ENCODE measurements at regions not wholly inside any gene's neighbourhood (a gene's known extent, or its start where the extent isn't known, plus 50 kb on each side); places are given as distances from the start of the nearest gene placed in this dataset.

- peak in 2 of 4 donors; percentile 78 to 92 for DNase-seq
Observed at GRCh38 chr12:108394196-108394595, 55.1 kb upstream of the CMKLR1 start.

GRCh38 chr12:108392284-108392683, 53.2 kb upstream of the CMKLR1 start:
- Histone ChIP-seq H3K36me3 (no peaks in the 10 kb centered on the region), H3K27ac (no peak overlapping the region), H3K27me3 (peaks cover 0 to 8% of the 10 kb centered on the region in 2 donors), H3K4me1 (no peaks in the 10 kb centered on the region), H3K9me3 (no peaks in the 10 kb centered on the region), H3K4me3 (no peak overlapping the region)
- TF ChIP-seq CTCF (IDR thresholded peaks at IDR 0.05), result no peak
- ATAC-seq (no peak), DNase-seq (no peak)
- intact Hi-C loops (cut with DNase I), result no loop called here

More at GRCh38 chr12:108394196-108394595, 55.1 kb upstream of the CMKLR1 start:
- Histone ChIP-seq H3K9me3 (no peaks in the 10 kb centered on the region), H3K4me3 (no peak overlapping the region), H3K27ac (no peak overlapping the region), H3K4me1 (no peaks in the 10 kb centered on the region), H3K27me3 (peaks cover 0 to 8% of the 10 kb centered on the region in 2 donors), H3K36me3 (no peaks in the 10 kb centered on the region)
- intact Hi-C loops (cut with DNase I), result no loop called here
- no peak for TF ChIP-seq CTCF (IDR thresholded peaks at IDR 0.05)
- peak; percentile 49 for ATAC-seq

- Histone ChIP-seq H3K27me3 (peaks cover 0 to 8% of the 10 kb centered on the region in 2 donors), H3K4me3 (no peak overlapping the region), H3K36me3 (no peaks in the 10 kb centered on the region), H3K4me1 (no peaks in the 10 kb centered on the region), H3K9me3 (no peaks in the 10 kb centered on the region), H3K27ac (no peak overlapping the region)
- intact Hi-C loops (cut with DNase I), result no loop called here
- DNase-seq (no peak), ATAC-seq (no peak)
- no peak for TF ChIP-seq CTCF (IDR thresholded peaks at IDR 0.05)
Observed at GRCh38 chr12:108390495-108391203, 51.5 kb upstream of the CMKLR1 start.

GRCh38 chr12:108389544-108389943, 50.4 kb upstream of the CMKLR1 start:
- TF ChIP-seq CTCF (IDR thresholded peaks at IDR 0.05), result no peak
- H3K4me3 ChIP-seq, result no peak overlapping the region
- intact Hi-C loops (cut with DNase I), result no loop called here

More at GRCh38 chr12:108389544-108389943, 50.4 kb upstream of the CMKLR1 start:
- Histone ChIP-seq H3K27me3 (peaks cover 0 to 8% of the 10 kb centered on the region in 2 donors), H3K27ac (no peak overlapping the region), H3K36me3 (no peaks in the 10 kb centered on the region), H3K4me1 (no peaks in the 10 kb centered on the region), H3K9me3 (peaks cover 0 to 7% of the 10 kb centered on the region in 2 donors)
- DNase-seq, result no peak
- ATAC-seq, result no peak

All from left lung (tissue), 4 donors.